DOHH2 (cell line): ENCODE measurements at regions not wholly inside any gene's neighbourhood (a gene's known extent, or its start where the extent isn't known, plus 50 kb on each side); places are given as distances from the start of the nearest gene placed in this dataset.
"Not testable (repeated sequence)": the region's sequence is repeated elsewhere in the genome, so short reads cannot be mapped to it uniquely, and the experiment has no call there.

ENCODE experiments used
- EZH2phosphoT487 ChIP-seq: fragments of 200-600 bp; sonication (generic); IDR thresholded peaks from 2 replicates; pipeline ENCODE4 v1.6.1; 2017; ENCODE audit warnings: borderline replicate concordance, mild to moderate bottlenecking, antibody characterized with exemption, low read length, moderate library complexity, mixed read lengths
- TF ChIP-seq, protein P1 (sequence below): fragments of 200-600 bp; sonication (generic); IDR thresholded peaks from one replicate; pipeline ENCODE4 v1.5.1; 2014; ENCODE audit warnings: antibody characterized with exemption, mild to moderate bottlenecking, low read depth, low read length; ENCODE audit not compliant: poor library complexity, severe bottlenecking

DNA sequence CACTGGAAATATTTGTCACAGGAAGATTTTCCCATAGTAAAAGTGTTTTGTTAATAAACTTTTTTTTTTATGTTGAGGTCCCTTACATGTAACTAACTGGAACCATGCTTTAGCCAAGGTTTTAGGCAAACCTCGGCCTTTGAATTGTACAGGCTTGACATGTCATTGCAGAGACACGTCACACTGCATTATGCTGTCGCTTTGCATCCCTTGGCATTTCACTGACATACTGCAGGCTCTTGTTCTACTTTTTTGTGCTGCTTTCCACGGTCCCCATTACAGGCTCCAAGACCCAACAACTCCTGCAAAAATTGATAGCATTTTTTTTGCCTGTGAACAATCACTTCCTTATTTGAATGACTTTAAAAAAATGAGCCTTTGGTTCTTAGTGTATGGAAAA, 112.5 kb upstream of the POMZP3 start:
- TF ChIP-seq, protein P1, sequence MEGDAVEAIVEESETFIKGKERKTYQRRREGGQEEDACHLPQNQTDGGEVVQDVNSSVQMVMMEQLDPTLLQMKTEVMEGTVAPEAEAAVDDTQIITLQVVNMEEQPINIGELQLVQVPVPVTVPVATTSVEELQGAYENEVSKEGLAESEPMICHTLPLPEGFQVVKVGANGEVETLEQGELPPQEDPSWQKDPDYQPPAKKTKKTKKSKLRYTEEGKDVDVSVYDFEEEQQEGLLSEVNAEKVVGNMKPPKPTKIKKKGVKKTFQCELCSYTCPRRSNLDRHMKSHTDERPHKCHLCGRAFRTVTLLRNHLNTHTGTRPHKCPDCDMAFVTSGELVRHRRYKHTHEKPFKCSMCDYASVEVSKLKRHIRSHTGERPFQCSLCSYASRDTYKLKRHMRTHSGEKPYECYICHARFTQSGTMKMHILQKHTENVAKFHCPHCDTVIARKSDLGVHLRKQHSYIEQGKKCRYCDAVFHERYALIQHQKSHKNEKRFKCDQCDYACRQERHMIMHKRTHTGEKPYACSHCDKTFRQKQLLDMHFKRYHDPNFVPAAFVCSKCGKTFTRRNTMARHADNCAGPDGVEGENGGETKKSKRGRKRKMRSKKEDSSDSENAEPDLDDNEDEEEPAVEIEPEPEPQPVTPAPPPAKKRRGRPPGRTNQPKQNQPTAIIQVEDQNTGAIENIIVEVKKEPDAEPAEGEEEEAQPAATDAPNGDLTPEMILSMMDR = not testable (repeated sequence)
- not testable (repeated sequence) for TF ChIP-seq EZH2phosphoT487
